HG03139 (cell line): ENCODE measurements at regions not wholly inside any gene's neighbourhood (a gene's known extent, or its start where the extent isn't known, plus 50 kb on each side); places are given as distances from the start of the nearest gene placed in this dataset.
"Not testable (repeated sequence)": the region's sequence is repeated elsewhere in the genome, so short reads cannot be mapped to it uniquely, and the experiment has no call there.

Experiments
- ATAC-seq: cut with Tn5 transposase; IDR thresholded peaks from one replicate; pipeline ENCODE4 v1.9.1; 2021; ENCODE audit not compliant: unreplicated experiment

GRCh38 chr4:126995235-126995634 is 637.5 kb upstream of the INTU start:
- no peak for ATAC-seq

DNA sequence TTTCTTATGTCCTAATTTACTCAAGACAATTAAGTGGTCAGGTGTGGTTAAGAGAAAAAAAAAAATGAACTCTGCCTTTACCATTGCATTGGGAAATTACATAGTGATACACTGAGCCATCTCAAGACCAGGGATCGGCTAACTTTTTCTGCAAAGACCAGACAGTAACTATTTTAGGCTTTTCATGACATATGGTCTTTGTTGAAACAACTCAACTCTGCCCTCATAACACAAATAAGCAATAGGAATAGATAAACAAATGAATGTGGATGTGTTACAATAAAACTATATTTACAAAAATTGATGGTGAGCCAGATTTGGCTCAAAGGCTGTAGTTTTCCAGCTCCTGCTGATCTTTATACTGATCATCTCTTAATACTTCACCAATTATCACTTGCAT is 632.6 kb upstream of the INTU start:
- ATAC-seq, result no peak

GRCh38 chr4:127000846-127001245 is 631.9 kb upstream of the INTU start:
- ATAC-seq, result no peak

DNA sequence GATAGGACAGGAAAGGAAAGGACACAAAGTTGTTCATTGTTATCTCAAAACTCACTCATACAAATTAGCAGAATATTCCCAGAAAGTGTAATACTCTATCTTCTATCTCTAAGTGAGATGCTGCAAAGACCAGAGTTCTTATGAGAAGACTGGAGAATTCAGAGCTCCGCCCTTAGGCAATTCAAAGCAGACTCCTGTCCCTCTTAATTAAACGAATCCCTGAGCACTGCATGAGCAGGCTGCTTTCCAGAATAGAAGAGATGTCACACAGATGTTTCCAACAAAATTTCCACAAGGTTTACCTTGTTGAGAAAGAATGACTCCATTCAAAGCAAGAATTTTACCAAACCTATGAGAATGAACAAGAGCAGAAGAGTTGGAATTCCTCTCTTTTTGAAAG is 630.8 kb upstream of the INTU start:
- no peak for ATAC-seq

GRCh38 chr4:127006446-127006877 is 626.3 kb upstream of the INTU start:
- ATAC-seq, result no peak

DNA sequence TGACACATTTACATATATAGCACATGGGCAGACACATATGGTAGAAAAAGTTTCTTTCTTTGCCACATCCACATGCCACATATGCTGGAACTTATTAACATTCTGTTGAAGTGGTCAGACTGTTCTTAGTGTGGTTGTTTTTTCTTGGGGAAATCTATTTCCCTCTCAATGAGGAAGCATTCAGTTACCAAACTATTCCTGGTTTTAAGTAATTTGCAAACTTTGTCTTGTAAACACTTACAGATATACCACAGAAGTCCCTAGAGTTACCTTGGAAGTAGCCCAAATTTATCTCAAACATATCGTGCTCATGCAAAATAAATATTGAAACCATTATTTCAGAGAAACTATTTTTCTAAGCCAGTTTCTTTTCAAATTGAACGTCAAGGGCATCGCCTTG is 625.5 kb upstream of the INTU start:
- ATAC-seq, result no peak

- no peak for ATAC-seq
Observed at GRCh38 chr4:127012549-127012948, 620.2 kb upstream of the INTU start.

GRCh38 chr4:127015667-127016117 is 617.1 kb upstream of the INTU start:
- ATAC-seq, result no peak

DNA sequence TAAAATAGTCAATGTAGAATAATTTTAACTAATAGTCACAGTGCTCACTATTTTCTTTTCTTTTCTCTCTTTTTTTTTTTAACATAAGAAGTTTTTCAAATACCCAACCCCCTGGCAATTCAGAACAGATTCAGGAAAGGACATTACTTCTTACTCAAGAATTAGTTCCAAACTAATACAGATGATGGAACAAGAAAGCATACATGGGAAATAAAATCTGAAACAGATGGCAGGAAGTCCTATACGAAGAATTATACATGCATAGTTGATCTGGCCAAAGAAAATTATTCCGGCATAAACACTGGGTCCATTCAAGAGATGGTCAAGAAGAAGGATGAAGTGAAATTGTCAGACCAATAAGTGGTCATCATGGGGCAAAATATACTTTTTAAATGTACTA is 614.4 kb upstream of the INTU start:
- ATAC-seq, result no peak

- ATAC-seq, result not testable (repeated sequence)
Observed at GRCh38 chr4:127020831-127021230, 611.9 kb upstream of the INTU start.

- no peak for ATAC-seq
Observed at GRCh38 chr4:127036296-127036695, 596.5 kb upstream of the INTU start.

DNA sequence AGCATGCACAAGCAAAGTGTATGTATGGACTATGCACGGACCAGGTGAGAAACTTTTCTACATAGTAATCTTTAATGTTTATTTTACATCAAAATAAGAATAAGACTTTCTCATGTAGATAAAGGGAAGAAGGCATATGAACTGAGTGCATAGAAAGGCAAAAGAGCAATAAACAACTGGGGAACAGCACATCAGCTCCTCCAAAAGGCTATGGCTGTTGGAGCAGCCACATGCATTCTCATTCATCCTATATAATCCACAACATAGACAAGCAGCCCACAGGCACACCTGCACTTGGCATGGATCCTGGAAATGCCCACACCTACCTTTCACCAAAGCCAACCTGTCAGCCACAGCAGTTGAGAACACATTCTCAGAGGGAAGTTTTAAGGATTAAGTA is 586.9 kb upstream of the INTU start:
- ATAC-seq, result no peak

DNA sequence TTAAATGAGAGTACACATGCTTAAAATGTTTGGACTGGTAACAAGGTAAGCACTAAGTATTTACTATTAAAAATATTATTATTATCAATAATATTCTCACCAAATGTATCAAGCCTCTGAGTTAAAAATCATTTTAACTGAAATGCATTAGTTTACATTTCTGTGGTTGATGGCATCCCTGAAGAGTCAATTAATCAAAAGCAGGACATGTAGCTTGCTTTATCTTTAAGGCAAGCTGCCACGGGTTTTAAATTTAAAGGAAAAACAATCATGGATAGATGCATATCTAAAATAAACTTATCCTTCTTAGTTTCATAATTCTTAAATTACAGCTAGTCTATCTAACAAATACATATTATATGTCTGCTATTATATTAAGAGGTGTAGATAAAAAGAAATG is 584.8 kb upstream of the INTU start:
- no peak for ATAC-seq

DNA sequence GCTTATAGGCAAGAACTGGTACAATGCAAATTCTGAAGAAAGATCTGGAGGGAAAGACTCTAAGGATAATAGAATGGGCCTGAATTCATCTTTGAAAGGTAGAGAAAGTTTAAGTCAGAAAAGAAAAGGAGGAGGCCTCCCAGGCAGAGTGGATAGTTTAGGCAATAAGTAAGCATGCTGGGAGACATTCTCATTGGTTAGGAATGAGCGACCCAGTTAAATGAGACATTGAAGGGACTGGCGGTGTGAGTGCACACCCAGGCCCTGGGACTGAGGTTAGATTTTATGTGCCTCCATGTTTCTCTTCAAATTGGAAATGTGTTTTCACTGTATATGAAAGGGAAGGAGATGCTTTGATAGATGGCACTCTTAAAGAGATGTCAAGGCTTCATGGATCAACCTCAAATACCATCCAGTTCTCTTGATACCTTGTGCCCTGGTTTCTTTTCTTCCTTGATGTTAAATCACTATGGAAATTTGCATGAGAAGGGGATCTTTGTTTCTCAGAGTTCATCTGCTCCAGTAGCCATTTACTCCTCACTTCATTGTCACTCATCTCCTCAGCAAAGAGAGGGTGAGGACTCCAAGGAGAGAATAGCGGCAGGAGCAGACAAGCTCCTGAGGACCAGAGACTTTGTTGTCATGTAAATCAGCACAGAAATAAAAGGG is 584.2 kb upstream of the INTU start:
- no peak for ATAC-seq

- no peak for ATAC-seq
Observed at GRCh38 chr4:127049526-127049925, 583.2 kb upstream of the INTU start.

- ATAC-seq, result no peak
Observed at GRCh38 chr4:127052742-127053141, 580.0 kb upstream of the INTU start.

GRCh38 chr4:127055357-127055756 is 577.4 kb upstream of the INTU start:
- no peak for ATAC-seq

DNA sequence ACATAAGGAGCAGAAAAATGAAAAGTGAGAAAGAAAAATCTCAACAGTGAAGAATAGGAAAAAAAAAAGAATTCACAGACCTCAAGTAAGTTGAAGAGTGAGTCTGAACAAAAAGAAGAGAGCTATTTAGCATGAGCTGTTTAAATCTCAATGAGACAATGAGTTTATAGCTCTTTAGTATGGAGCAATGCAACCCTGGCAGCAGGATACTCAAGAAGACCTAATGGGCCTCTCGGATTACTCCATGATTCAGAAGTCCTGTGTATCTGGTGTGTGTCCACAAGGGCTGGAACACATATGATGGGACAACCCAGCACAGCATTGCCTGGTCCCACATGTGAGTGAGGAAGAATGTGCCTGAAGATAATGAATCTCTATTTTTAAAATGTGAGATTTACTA is 563.1 kb upstream of the INTU start:
- no peak for ATAC-seq

GRCh38 chr4:127071443-127071842 is 561.3 kb upstream of the INTU start:
- no peak for ATAC-seq

- no peak for ATAC-seq
Observed at GRCh38 chr4:127080141-127080540, 552.6 kb upstream of the INTU start.

DNA sequence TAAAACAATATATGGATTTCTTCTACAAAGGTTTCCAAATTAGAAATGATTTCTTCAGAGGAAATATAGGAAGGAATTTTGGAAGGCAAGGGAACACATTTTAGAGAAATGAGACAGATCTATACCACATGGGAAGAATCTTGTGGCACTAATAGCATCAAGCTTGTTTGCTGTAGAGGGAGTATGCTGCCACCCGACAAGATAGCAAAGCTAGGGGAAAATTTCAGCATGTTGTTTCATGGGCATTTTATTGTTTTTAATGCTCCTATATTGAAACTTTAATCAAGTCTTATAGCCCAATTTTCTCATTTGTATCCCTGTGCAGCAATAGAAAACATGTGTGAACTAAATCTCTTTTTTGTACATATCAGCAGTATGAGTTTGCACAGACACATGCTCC is 551.7 kb upstream of the INTU start:
- no peak for ATAC-seq

DNA sequence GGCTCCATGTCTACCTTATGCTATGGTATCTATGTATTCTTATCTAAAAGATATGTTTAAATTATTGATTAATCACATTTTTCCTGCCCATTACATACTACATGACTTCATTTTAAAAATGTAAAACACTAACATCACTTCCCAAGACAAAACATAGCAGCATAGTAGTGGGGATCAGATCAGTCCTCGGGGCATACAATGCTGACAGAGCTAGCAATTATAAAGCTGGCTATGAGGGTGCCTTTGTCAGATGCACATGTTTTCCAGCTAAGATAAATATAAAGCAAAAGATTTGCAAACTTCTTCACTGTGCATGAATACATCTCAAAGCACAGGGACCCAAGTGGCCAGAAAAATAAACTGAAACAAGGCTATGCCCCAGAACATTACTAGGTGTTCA is 549.8 kb upstream of the INTU start:
- ATAC-seq, result no peak

- no peak for ATAC-seq
Observed at GRCh38 chr4:127084666-127085065, 548.1 kb upstream of the INTU start.
